HG02973 (cell line): ENCODE measurements at regions not wholly inside any gene's neighbourhood (a gene's known extent, or its start where the extent isn't known, plus 50 kb on each side); places are given as distances from the start of the nearest gene placed in this dataset.
"Not testable (repeated sequence)": the region's sequence is repeated elsewhere in the genome, so short reads cannot be mapped to it uniquely, and the experiment has no call there.

ENCODE experiments used
- ATAC-seq: cut with Tn5 transposase; IDR thresholded peaks from one replicate; pipeline ENCODE4 v1.9.1; 2021; ENCODE audit warnings: moderate library complexity; ENCODE audit not compliant: unreplicated experiment

GRCh38 chr10:91080776-91081175, 139.7 kb upstream of the PCGF5 start:
- ATAC-seq: no peak

GRCh38 chr10:91082447-91082846, 138.0 kb upstream of the PCGF5 start:
- no peak for ATAC-seq

GRCh38 chr10:91088300-91089140, 131.9 kb upstream of the PCGF5 start:
- ATAC-seq: no peak

GRCh38 chr10:91090761-91091529, 129.5 kb upstream of the PCGF5 start:
- no peak for ATAC-seq

- no peak for ATAC-seq
Observed at GRCh38 chr10:91091780-91092179, 128.7 kb upstream of the PCGF5 start.

GRCh38 chr10:91096274-91096673, 124.2 kb upstream of the PCGF5 start:
- no peak for ATAC-seq

GRCh38 chr10:91097313-91097712, 123.2 kb upstream of the PCGF5 start:
- ATAC-seq: no peak

- not testable (repeated sequence) for ATAC-seq
Observed at GRCh38 chr10:91098021-91098420, 122.4 kb upstream of the PCGF5 start.

GRCh38 chr10:91103384-91104192, 116.9 kb upstream of the PCGF5 start:
- no peak for ATAC-seq

- no peak for ATAC-seq
Observed at GRCh38 chr10:91104193-91105041, 116.0 kb upstream of the PCGF5 start.

GRCh38 chr10:91105269-91105668, 115.2 kb upstream of the PCGF5 start:
- no peak for ATAC-seq

GRCh38 chr10:91108820-91109219, 111.6 kb upstream of the PCGF5 start:
- no peak for ATAC-seq

GRCh38 chr10:91111060-91111459, 109.4 kb upstream of the PCGF5 start:
- no peak for ATAC-seq

GRCh38 chr10:91115618-91116390, 104.7 kb upstream of the PCGF5 start:
- ATAC-seq: no peak

GRCh38 chr10:91117505-91117904, 103.0 kb upstream of the PCGF5 start:
- ATAC-seq: no peak

GRCh38 chr10:91120348-91120747, 100.1 kb upstream of the PCGF5 start:
- no peak for ATAC-seq

GRCh38 chr10:91123261-91123660, 97.2 kb upstream of the PCGF5 start:
- no peak for ATAC-seq

- no peak for ATAC-seq
Observed at GRCh38 chr10:91124016-91124415, 96.4 kb upstream of the PCGF5 start.

GRCh38 chr10:91126471-91126870, 94.0 kb upstream of the PCGF5 start:
- ATAC-seq: no peak
